Smooth muscle cell (in vitro differentiated cells): ENCODE measurements at regions not wholly inside any gene's neighbourhood (a gene's known extent, or its start where the extent isn't known, plus 50 kb on each side); places are given as distances from the start of the nearest gene placed in this dataset.

Experiments used
- DNase-seq: peaks from one replicate; lab custom pipeline; 2025; ENCODE audit not compliant: unreplicated experiment; lab: John Stamatoyannopoulos, UW
- H2AFZ ChIP-seq: fragments of 200-600 bp; sonication (generic); 2 replicates; pipeline ENCODE4 v1.6.0; 2016; ENCODE audit warnings: antibody characterized with exemption, low read depth, mild to moderate bottlenecking
- H3F3A ChIP-seq: fragments of 200-600 bp; sonication (generic); 2 replicates; pipeline ENCODE4 v1.6.0; 2017; ENCODE audit warnings: antibody characterized with exemption, low read depth
- H3K27ac ChIP-seq: fragments of 200-600 bp; sonication (generic); 2 replicates; pipeline ENCODE4 v1.5.1; 2016; ENCODE audit warnings: low read depth, mild to moderate bottlenecking
- H3K27me3 ChIP-seq: fragments of 200-600 bp; sonication (generic); 2 replicates; pipeline ENCODE4 v1.6.1; 2016; ENCODE audit warnings: low read depth, mild to moderate bottlenecking
- H3K36me3 ChIP-seq: fragments of 200-600 bp; sonication (generic); 2 replicates; pipeline ENCODE4 v1.5.1; 2016; ENCODE audit warnings: low read depth
- H3K4me1 ChIP-seq: fragments of 200-600 bp; sonication (generic); 2 replicates; pipeline ENCODE4 v1.5.1; 2016; ENCODE audit warnings: low read depth
- H3K4me2 ChIP-seq: fragments of 200-600 bp; sonication (generic); 2 replicates; pipeline ENCODE4 v1.6.0; 2016; ENCODE audit warnings: mild to moderate bottlenecking
- H3K4me3 ChIP-seq: fragments of 200-600 bp; sonication (generic); 2 replicates; pipeline ENCODE4 v1.5.1; 2016; ENCODE audit warnings: mild to moderate bottlenecking
- H3K79me2 ChIP-seq: fragments of 200-600 bp; sonication (generic); 2 replicates; pipeline ENCODE4 v1.6.0; 2016; ENCODE audit warnings: low read depth, mild to moderate bottlenecking
- H3K9ac ChIP-seq: fragments of 200-600 bp; sonication (generic); 2 replicates; pipeline ENCODE4 v1.6.0; 2016; ENCODE audit warnings: low read depth
- H3K9me3 ChIP-seq: fragments of 200-600 bp; sonication (generic); replicated peaks from 2 replicates; pipeline ENCODE4 v1.5.1; 2016; ENCODE audit warnings: low read depth
- H4K20me1 ChIP-seq: fragments of 200-600 bp; sonication (generic); 2 replicates; pipeline ENCODE4 v1.6.0; 2016; ENCODE audit warnings: low read depth
- CTCF ChIP-seq: fragments of 200-600 bp; sonication (generic); IDR thresholded peaks from 2 replicates; pipeline ENCODE4 v1.5.1; 2017; ENCODE audit warnings: borderline replicate concordance, mild to moderate bottlenecking, antibody characterized with exemption; ENCODE audit not compliant: insufficient read depth, poor library complexity, severe bottlenecking
- WGBS: methylation state at CpG from one replicate; pipeline ENCODE4 v1.1.7; 2016; ENCODE audit warnings: low lambda C conversion rate; 5-methylcytosine and 5-hydroxymethylcytosine counted together

DNA sequence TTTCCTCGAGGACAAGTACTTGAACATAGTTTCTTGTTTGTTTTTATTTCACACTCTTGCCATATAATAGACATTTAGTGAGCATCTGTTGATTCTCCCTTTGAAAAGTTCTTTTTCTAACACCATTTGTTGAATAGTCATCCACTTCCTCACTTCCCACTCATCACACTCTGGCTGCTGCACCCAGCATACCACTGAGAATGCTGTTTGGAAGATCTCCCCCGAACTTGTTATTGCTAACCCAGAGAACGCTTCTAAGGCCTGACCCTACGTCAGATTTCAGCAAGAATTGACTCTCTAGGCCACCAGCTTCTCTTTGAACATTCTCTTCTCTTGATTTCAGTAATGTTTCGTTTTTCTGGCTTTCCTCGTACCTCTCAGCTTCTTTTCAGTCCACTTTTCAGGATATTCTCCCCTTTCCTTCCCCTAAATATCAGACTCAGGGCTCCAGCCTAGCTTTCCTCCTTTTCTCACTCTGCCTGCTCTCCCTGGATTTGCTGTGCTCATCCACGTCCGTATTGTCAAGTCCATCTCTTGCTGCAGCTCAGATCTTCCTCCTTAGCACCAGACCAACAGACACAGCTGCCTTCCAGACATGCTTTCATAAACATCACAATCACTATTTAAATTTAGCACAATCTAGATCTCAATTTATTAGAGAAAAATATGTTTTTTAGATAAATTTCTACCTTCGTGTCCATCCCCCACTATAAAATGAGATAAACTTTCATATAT lies 94.0 kb upstream of the SLC38A4 start:
- Histone ChIP-seq H3K79me2 (no peaks in the 10 kb centered on the region), H3F3A (no peaks in the 10 kb centered on the region), H3K27ac (no peak overlapping the region), H3K9ac (no peak overlapping the region), H3K4me1 (peaks cover 5% of the 10 kb centered on the region), H3K4me3 (no peak overlapping the region), H3K9me3 (no peaks in the 10 kb centered on the region), H3K36me3 (no peaks in the 10 kb centered on the region), H2AFZ (no peak overlapping the region), H3K4me2 (no peak overlapping the region), H3K27me3 (no peaks in the 10 kb centered on the region), H4K20me1 (no peaks in the 10 kb centered on the region)
- 83% methylated on average over 9 of the region's 9 CpGs for WGBS
- no peak for TF ChIP-seq CTCF
- DNase-seq = no peak

- H3K79me2 ChIP-seq = no peaks in the 10 kb centered on the region
- no peaks in the 10 kb centered on the region for H3K9me3 ChIP-seq
- no peak for TF ChIP-seq CTCF
- H3K4me2 ChIP-seq = no peak overlapping the region
- no peak overlapping the region for H3K4me3 ChIP-seq
- H3F3A ChIP-seq = no peaks in the 10 kb centered on the region
- H3K36me3 ChIP-seq = no peaks in the 10 kb centered on the region
- no peaks in the 10 kb centered on the region for H3K27me3 ChIP-seq
- peaks cover 2% of the 10 kb centered on the region for H3K4me1 ChIP-seq
- peak overlapping the region; percentile 80 for H3K27ac ChIP-seq
- no peaks in the 10 kb centered on the region for H4K20me1 ChIP-seq
- no peak overlapping the region for H2AFZ ChIP-seq
- 100% methylated on average over 1 of the region's 1 CpG for WGBS
- DNase-seq = no peak
- H3K9ac ChIP-seq = no peak overlapping the region
Observed at GRCh38 chr12:46920499-46920898, 94.7 kb upstream of the SLC38A4 start.

DNA sequence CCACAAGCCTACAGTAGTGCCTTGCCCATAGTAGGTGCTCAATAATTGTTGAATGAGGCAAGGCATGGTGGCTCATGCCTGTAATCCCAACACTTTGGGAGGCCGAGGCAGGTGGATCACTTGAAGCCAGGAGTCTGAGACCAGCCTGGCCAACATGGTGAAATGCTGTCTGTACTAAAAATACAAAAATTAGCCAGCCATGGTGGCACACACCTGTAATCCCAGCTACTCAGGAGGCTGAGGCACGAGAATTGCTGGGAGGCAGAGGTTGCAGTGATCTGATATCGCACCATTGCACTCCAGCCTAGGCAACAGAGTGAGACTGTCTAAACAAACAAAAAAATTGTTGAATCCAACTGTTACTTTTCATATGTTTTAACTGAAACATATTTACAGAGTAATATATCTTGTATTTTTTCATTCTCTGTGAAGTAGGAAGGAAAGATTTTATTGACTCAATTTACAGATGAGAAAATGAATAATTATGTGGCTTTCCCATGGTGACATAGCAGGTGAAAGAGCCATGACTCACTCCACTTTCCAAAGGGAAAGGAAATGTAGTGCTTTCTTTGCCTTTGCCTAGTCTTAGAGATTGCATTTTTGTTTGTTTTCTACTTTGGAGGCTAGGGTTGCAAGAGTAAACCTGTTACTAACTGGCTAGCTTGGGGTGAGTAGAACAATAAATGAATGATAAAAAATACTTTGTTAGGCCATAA lies 95.4 kb upstream of the SLC38A4 start:
- no peaks in the 10 kb centered on the region for H3K36me3 ChIP-seq
- no peak overlapping the region for H3K9ac ChIP-seq
- no peaks in the 10 kb centered on the region for H3K9me3 ChIP-seq
- H3K79me2 ChIP-seq = no peaks in the 10 kb centered on the region
- peak overlapping the region; percentile 17 for H3K4me2 ChIP-seq
- H2AFZ ChIP-seq = no peak overlapping the region
- no peaks in the 10 kb centered on the region for H3K27me3 ChIP-seq
- no peak overlapping the region for H3K4me3 ChIP-seq
- peak overlapping the region; percentile 80 for H3K27ac ChIP-seq
- H4K20me1 ChIP-seq = no peaks in the 10 kb centered on the region
- DNase-seq = no peak
- no peaks in the 10 kb centered on the region for H3K4me1 ChIP-seq
- TF ChIP-seq CTCF = no peak
- no peaks in the 10 kb centered on the region for H3F3A ChIP-seq
- WGBS = 88% methylated on average over 3 of the region's 3 CpGs

DNA sequence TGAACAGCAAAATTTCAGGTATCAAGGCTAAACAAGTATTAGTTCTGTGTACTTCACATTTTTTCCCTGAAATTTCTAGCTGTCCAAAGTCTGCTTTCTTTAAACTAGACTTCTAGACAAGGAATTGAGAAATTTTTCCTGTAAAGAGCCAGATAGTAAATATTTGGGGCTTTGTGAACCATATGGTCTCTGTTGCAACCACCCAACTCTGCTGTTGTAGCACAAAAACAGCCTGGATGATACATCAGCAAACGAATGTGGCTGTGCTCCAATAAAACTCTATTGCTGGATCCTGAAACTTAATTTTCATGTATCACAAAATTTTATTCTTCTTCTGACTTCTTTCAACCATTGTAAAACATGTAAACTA lies 96.0 kb upstream of the SLC38A4 start:
- no peak for DNase-seq
- H3K4me1 ChIP-seq = no peaks in the 10 kb centered on the region
- H3K9ac ChIP-seq = no peak overlapping the region
- H3K27ac ChIP-seq = peak overlapping the region; percentile 80
- H3K27me3 ChIP-seq = no peaks in the 10 kb centered on the region
- no peaks in the 10 kb centered on the region for H3K36me3 ChIP-seq
- no peak overlapping the region for H2AFZ ChIP-seq
- H3K4me3 ChIP-seq = no peak overlapping the region
- 25% methylated on average over 1 of the region's 1 CpG for WGBS
- no peaks in the 10 kb centered on the region for H3K79me2 ChIP-seq
- no peak for TF ChIP-seq CTCF
- H3K9me3 ChIP-seq = no peaks in the 10 kb centered on the region
- H4K20me1 ChIP-seq = no peaks in the 10 kb centered on the region
- H3F3A ChIP-seq = no peaks in the 10 kb centered on the region
- H3K4me2 ChIP-seq = peak overlapping the region; percentile 17
